Astrocyte of the hippocampus (primary cell): ENCODE measurements at regions not wholly inside any gene's neighbourhood (a gene's known extent, or its start where the extent isn't known, plus 50 kb on each side); places are given as distances from the start of the nearest gene placed in this dataset.
"Not testable (repeated sequence)": the region's sequence is repeated elsewhere in the genome, so short reads cannot be mapped to it uniquely, and the experiment has no call there.

Experiments used
- DNase-seq: peaks from one replicate; pipeline ENCODE4 v3.0.0; 2011; ENCODE audit warnings: low read depth, low spot score

- not testable (repeated sequence) for DNase-seq
Measured at GRCh38 chr18:39565551-39566230, 2000.1 kb upstream of the CELF4 start.

- no peak for DNase-seq
Measured at GRCh38 chr18:39564716-39565115, 1999.1 kb upstream of the CELF4 start.

GRCh38 chr18:39561126-39561525, 1995.5 kb upstream of the CELF4 start:
- peak; percentile 1 for DNase-seq

- DNase-seq, result peak; percentile 45
Measured at GRCh38 chr18:39558658-39559057, 1993.1 kb upstream of the CELF4 start.

- no peak for DNase-seq
Measured at GRCh38 chr18:39555496-39555895, 1989.9 kb upstream of the CELF4 start.

- DNase-seq, result no peak
Measured at GRCh38 chr18:39550701-39551100, 1985.1 kb upstream of the CELF4 start.

- no peak for DNase-seq
Measured at GRCh38 chr18:39549144-39549543, 1983.5 kb upstream of the CELF4 start.

GRCh38 chr18:39531659-39532058, 1966.1 kb upstream of the CELF4 start:
- DNase-seq, result no peak

GRCh38 chr18:39529358-39529757, 1963.8 kb upstream of the CELF4 start:
- DNase-seq, result no peak

- no peak for DNase-seq
Measured at GRCh38 chr18:39527465-39527864, 1961.9 kb upstream of the CELF4 start.

- DNase-seq, result no peak
Measured at GRCh38 chr18:39524370-39524769, 1958.8 kb upstream of the CELF4 start.

- DNase-seq, result peak; percentile 35
Measured at GRCh38 chr18:39523281-39523680, 1957.7 kb upstream of the CELF4 start.

- no peak for DNase-seq
Measured at GRCh38 chr18:39521164-39521563, 1955.6 kb upstream of the CELF4 start.

GRCh38 chr18:39519741-39520140, 1954.1 kb upstream of the CELF4 start:
- DNase-seq, result no peak

GRCh38 chr18:39515299-39515698, 1949.7 kb upstream of the CELF4 start:
- no peak for DNase-seq

GRCh38 chr18:39513186-39513585, 1947.6 kb upstream of the CELF4 start:
- DNase-seq, result no peak

- DNase-seq, result no peak
Measured at GRCh38 chr18:39506581-39507330, 1941.2 kb upstream of the CELF4 start.

- no peak for DNase-seq
Measured at GRCh38 chr18:39500306-39500705, 1934.7 kb upstream of the CELF4 start.

- DNase-seq, result no peak
Measured at GRCh38 chr18:39497821-39498220, 1932.2 kb upstream of the CELF4 start.

GRCh38 chr18:39496986-39497385, 1931.4 kb upstream of the CELF4 start:
- no peak for DNase-seq

GRCh38 chr18:39494211-39494896, 1928.8 kb upstream of the CELF4 start:
- DNase-seq, result no peak

- no peak for DNase-seq
Measured at GRCh38 chr18:39491408-39491807, 1925.8 kb upstream of the CELF4 start.

- no peak for DNase-seq
Measured at GRCh38 chr18:39489431-39489830, 1923.8 kb upstream of the CELF4 start.
